ENCODE measurements at regions not wholly inside any gene's neighbourhood (a gene's known extent, or its start where the extent isn't known, plus 50 kb on each side); places are given as distances from the start of the nearest gene placed in this dataset.

DNA sequence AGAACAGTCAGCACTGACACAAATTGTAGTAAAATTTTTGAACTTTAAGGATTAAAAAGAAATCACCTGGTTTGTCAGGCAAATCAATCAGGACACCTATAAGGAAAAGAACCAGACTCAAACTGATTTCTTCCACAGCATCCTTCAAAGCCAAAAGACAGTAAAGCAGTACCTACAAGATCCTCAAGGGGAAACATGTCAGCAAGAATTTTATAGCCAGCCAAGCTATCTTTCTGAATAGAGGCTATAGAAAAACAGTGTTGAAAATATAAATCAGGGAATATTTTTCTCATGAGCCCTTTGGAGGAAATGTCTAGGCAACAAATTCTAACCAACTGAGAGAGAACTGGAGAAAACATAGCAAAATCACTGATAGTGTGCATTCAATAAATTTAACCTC, 301.4 kb upstream of the UBE2E2 start:
- no peak for TF ChIP-seq MYC (IDR thresholded peaks at IDR 0.05; ENCODE audit: low read depth, low read length)
- TF ChIP-seq MYC (CRISPR knock-in tag; IDR thresholded peaks at IDR 0.05; ENCODE audit: borderline replicate concordance, low read depth), result no peak
- no peak for TF ChIP-seq EHMT2 (IDR thresholded peaks at IDR 0.05)
- no peak for TF ChIP-seq ZNF354B (CRISPR knock-in tag; IDR thresholded peaks at IDR 0.05)
- TF ChIP-seq POLR2A (conservative IDR thresholded peaks at IDR 0.05), result no peak
- no peak for TF ChIP-seq ZNF76 (CRISPR knock-in tag; IDR thresholded peaks at IDR 0.05; ENCODE audit: borderline replicate concordance)
- TF ChIP-seq, protein P1, sequence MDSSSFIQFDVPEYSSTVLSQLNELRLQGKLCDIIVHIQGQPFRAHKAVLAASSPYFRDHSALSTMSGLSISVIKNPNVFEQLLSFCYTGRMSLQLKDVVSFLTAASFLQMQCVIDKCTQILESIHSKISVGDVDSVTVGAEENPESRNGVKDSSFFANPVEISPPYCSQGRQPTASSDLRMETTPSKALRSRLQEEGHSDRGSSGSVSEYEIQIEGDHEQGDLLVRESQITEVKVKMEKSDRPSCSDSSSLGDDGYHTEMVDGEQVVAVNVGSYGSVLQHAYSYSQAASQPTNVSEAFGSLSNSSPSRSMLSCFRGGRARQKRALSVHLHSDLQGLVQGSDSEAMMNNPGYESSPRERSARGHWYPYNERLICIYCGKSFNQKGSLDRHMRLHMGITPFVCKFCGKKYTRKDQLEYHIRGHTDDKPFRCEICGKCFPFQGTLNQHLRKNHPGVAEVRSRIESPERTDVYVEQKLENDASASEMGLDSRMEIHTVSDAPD (CRISPR knock-in tag; IDR thresholded peaks at IDR 0.05), result no peak
